H9 (cell line): ENCODE measurements at regions not wholly inside any gene's neighbourhood (a gene's known extent, or its start where the extent isn't known, plus 50 kb on each side); places are given as distances from the start of the nearest gene placed in this dataset.

Experiments
- DNase-seq: peaks from one replicate; pipeline ENCODE4 v3.0.0-alpha.2; 2017
- H2AFZ ChIP-seq: one replicate; pipeline ENCODE4 v1.6.1; 2013; ENCODE audit warnings: mild to moderate bottlenecking, low read length, control low read depth, moderate library complexity
- H2AK5ac ChIP-seq: 2 replicates; pipeline ENCODE4 v1.6.1; 2013; ENCODE audit warnings: low read length, control low read depth, mixed read lengths; ENCODE audit not compliant: insufficient read length
- H2BK120ac ChIP-seq: one replicate; pipeline ENCODE4 v1.6.1; 2013; ENCODE audit warnings: low read depth, mild to moderate bottlenecking, low read length, control low read depth, inconsistent platforms; ENCODE audit not compliant: poor library complexity, severe bottlenecking
- H2BK12ac ChIP-seq: 2 replicates; pipeline ENCODE4 v1.6.1; 2013; ENCODE audit warnings: low read length, control low read depth, mixed read lengths, low read depth; ENCODE audit not compliant: insufficient read length
- H2BK15ac ChIP-seq: 2 replicates; pipeline ENCODE4 v1.6.1; 2013; ENCODE audit warnings: low read depth, low read length, control low read depth
- H2BK20ac ChIP-seq: one replicate; pipeline ENCODE4 v1.6.1; 2013; ENCODE audit warnings: low read depth, mild to moderate bottlenecking, low read length, control low read depth, inconsistent platforms; ENCODE audit not compliant: poor library complexity, severe bottlenecking
- H2BK5ac ChIP-seq: 2 replicates; pipeline ENCODE4 v1.6.1; 2013; ENCODE audit warnings: low read length, control low read depth, mixed read lengths; ENCODE audit not compliant: insufficient read length
- H3K14ac ChIP-seq: 2 replicates; pipeline ENCODE4 v1.6.1; 2013; ENCODE audit warnings: low read length, control low read depth; ENCODE audit not compliant: insufficient read depth
- H3K18ac ChIP-seq: 2 replicates; pipeline ENCODE4 v1.6.1; 2013; ENCODE audit warnings: low read depth, mild to moderate bottlenecking, mixed read lengths, low read length, control low read depth; ENCODE audit not compliant: insufficient read length
- H3K23ac ChIP-seq: 2 replicates; pipeline ENCODE4 v1.6.1; 2013; ENCODE audit warnings: low read length, control low read depth, mixed read lengths, low read depth; ENCODE audit not compliant: insufficient read length
- H3K23me2 ChIP-seq: 2 replicates; pipeline ENCODE4 v1.6.1; 2013; ENCODE audit warnings: low read depth, mild to moderate bottlenecking, mixed read lengths, low read length, control low read depth; ENCODE audit not compliant: insufficient read length, poor library complexity, severe bottlenecking
- H3K27ac ChIP-seq: 2 replicates; pipeline ENCODE4 v1.5.1; 2013; ENCODE audit warnings: low read length, control low read depth, mixed read lengths, low read depth; ENCODE audit not compliant: insufficient read length
- H3K27me3 ChIP-seq: 2 replicates; pipeline ENCODE4 v1.6.1; 2013; ENCODE audit warnings: low read length, control low read depth, inconsistent platforms; ENCODE audit not compliant: insufficient read depth
- H3K4ac ChIP-seq: 2 replicates; pipeline ENCODE4 v1.6.1; 2013; ENCODE audit warnings: low read depth, mild to moderate bottlenecking, control low read depth, inconsistent platforms, low read length, moderate library complexity
- H3K4me1 ChIP-seq: 2 replicates; pipeline ENCODE4 v1.6.1; 2013; ENCODE audit warnings: low read length, control low read depth, inconsistent platforms; ENCODE audit not compliant: insufficient read depth
- H3K4me2 ChIP-seq: 2 replicates; pipeline ENCODE4 v1.6.1; 2013; ENCODE audit warnings: low read length, control low read depth, mixed read lengths; ENCODE audit not compliant: insufficient read length, insufficient read depth
- H3K56ac ChIP-seq: 2 replicates; pipeline ENCODE4 v1.6.1; 2013; ENCODE audit warnings: low read depth, mild to moderate bottlenecking, mixed read lengths, low read length, control low read depth; ENCODE audit not compliant: insufficient read length
- H3K79me1 ChIP-seq: 2 replicates; pipeline ENCODE4 v1.6.1; 2013; ENCODE audit warnings: low read depth, mild to moderate bottlenecking, moderate library complexity, low read length, control low read depth, inconsistent platforms; ENCODE audit not compliant: insufficient read depth, poor library complexity, severe bottlenecking
- H3K79me2 ChIP-seq: 2 replicates; pipeline ENCODE4 v1.6.1; 2013; ENCODE audit warnings: low read length, control low read depth, inconsistent platforms; ENCODE audit not compliant: insufficient read depth
- H3K9ac ChIP-seq: 2 replicates; pipeline ENCODE4 v1.6.1; 2013; ENCODE audit warnings: low read length, control low read depth, mixed read lengths; ENCODE audit not compliant: insufficient read length; ENCODE audit errors: extremely low read depth
- H3K9me3 ChIP-seq: one replicate; pipeline ENCODE4 v1.6.1; 2013; ENCODE audit warnings: low read depth, low read length, inconsistent platforms; ENCODE audit not compliant: control insufficient read depth
- H3T11ph ChIP-seq: one replicate; pipeline ENCODE4 v1.6.1; 2013; ENCODE audit warnings: mild to moderate bottlenecking, low read length, control low read depth, inconsistent platforms
- H4K20me1 ChIP-seq: one replicate; pipeline ENCODE4 v1.6.1; 2013; ENCODE audit not compliant: control insufficient read depth, insufficient read length, insufficient read depth
- H4K5ac ChIP-seq: 2 replicates; pipeline ENCODE4 v1.6.1; 2013; ENCODE audit warnings: low read depth, mild to moderate bottlenecking, mixed read lengths, low read length, control low read depth; ENCODE audit not compliant: insufficient read length
- H4K8ac ChIP-seq: replicated peaks from 2 replicates; pipeline ENCODE4 v1.6.1; 2013; ENCODE audit warnings: low read length, control low read depth, mixed read lengths, low read depth; ENCODE audit not compliant: insufficient read length
- H4K91ac ChIP-seq: 2 replicates; pipeline ENCODE4 v1.6.1; 2013; ENCODE audit warnings: low read depth, mild to moderate bottlenecking, moderate library complexity, mixed read lengths, low read length, control low read depth; ENCODE audit not compliant: insufficient read length
- H3K27ac Mint-ChIP-seq, 3 experiments: 2 replicates in 2 of 3; 3 replicates in 1 of 3; pipeline ENCODE4 v1.8.0; 2020 to 2021; ENCODE audit warnings: mixed read lengths in 3 of 3, mild to moderate bottlenecking in 1 of 3, moderate library complexity in 1 of 3
- H3K27me3 Mint-ChIP-seq: 2 replicates; pipeline ENCODE4 v1.8.0; 2021; ENCODE audit warnings: low read depth, mild to moderate bottlenecking, moderate library complexity, mixed read lengths
- H3K36me3 Mint-ChIP-seq, 3 experiments: 2 replicates in 2 of 3; 3 replicates in 1 of 3; pipeline ENCODE4 v1.8.0; 2020 to 2021; ENCODE audit warnings: low read depth in 3 of 3, mixed read lengths in 3 of 3; ENCODE audit not compliant: insufficient read depth in 1 of 3
- H3K4me1 Mint-ChIP-seq, 2 experiments: 2 replicates each; pipeline ENCODE4 v1.8.0; 2020; ENCODE audit warnings: mixed read lengths in 2 of 2
- H3K4me3 Mint-ChIP-seq, 2 experiments: 2 replicates in 1 of 2; 3 replicates in 1 of 2; pipeline ENCODE4 v1.8.0; 2020 to 2021; ENCODE audit warnings: mild to moderate bottlenecking in 2 of 2, mixed read lengths in 2 of 2, moderate library complexity in 1 of 2
- H3K9me3 Mint-ChIP-seq, 2 experiments: 2 replicates in 1 of 2; 3 replicates in 1 of 2; pipeline ENCODE4 v1.8.0; 2020; ENCODE audit warnings: mild to moderate bottlenecking in 2 of 2, mixed read lengths in 2 of 2, moderate library complexity in 1 of 2
- CTCF ChIP-seq: fragments of 200-600 bp; sonication (generic); conservative IDR thresholded peaks from 3 replicates; pipeline ENCODE4 v1.8.0; 2021; ENCODE audit warnings: antibody characterized with exemption, mild to moderate bottlenecking
- WGBS: extraction: QIAGEN DNeasy Blood & Tissue Kit; methylation state at CpG from one replicate; pipeline ENCODE4 v1.1.7; 2013; ENCODE audit warnings: missing lambda C conversion rate, low lambda C conversion rate, mixed read lengths; ENCODE audit not compliant: insufficient read length; ENCODE audit errors: extremely low coverage; 5-methylcytosine and 5-hydroxymethylcytosine counted together

DNA sequence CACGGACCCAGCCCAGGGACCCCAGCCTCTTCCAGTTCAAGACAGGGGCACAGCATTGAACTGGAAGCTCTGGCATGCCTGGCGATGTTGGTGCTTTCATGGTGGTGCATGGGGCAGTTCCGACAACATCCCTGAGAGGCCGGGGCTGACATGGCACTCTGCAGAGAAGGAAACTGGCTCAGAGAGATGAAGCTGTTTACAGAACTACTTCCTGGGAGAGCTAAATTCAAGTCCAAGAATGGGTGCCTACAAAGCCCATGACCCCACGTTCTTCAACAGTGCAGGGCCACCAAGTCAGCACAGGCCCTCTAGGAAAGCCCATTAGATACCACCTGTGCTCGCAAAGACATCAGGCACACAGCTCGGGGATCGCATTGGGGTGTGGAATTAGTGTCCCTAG lies 470.9 kb upstream of the MGMT start:
- Histone ChIP-seq H3K27ac (no peak overlapping the region), H3T11ph (no peak overlapping the region), H3K23ac (no peak overlapping the region), H2AK5ac (no peak overlapping the region), H4K20me1 (no peaks in the 10 kb centered on the region), H3K27me3 (no peaks in the 10 kb centered on the region), H3K18ac (no peak overlapping the region), H2BK12ac (no peak overlapping the region), H4K5ac (no peak overlapping the region), H3K14ac (no peak overlapping the region), H3K56ac (no peak overlapping the region), H2BK20ac (no peak overlapping the region), H2BK15ac (no peak overlapping the region), H3K23me2 (no peaks in the 10 kb centered on the region), H4K91ac (no peak overlapping the region), H2BK120ac (no peak overlapping the region), H2AFZ (no peak overlapping the region), H3K4me1 (no peaks in the 10 kb centered on the region), H3K4me2 (no peak overlapping the region), H3K9me3 (no peaks in the 10 kb centered on the region), H3K9ac (no peak overlapping the region), H3K4ac (no peak overlapping the region), H3K79me2 (no peaks in the 10 kb centered on the region), H4K8ac (no peak overlapping the region), H2BK5ac (no peak overlapping the region), H3K79me1 (no peaks in the 10 kb centered on the region)
- no CpG with 5 or more reads among the region's 8 CpGs for WGBS
- Mint-ChIP-seq H3K4me3 (no peak overlapping the region), H3K27me3 (no peaks in the 10 kb centered on the region; the same call in 1 of the 2 replicates), H3K27ac (no peak overlapping the region), H3K9me3 (no peaks in the 10 kb centered on the region), H3K36me3 (no peaks in the 10 kb centered on the region), H3K4me1 (peaks cover 9 to 15% of the 10 kb centered on the region in 2 experiments)
- DNase-seq, result no peak
- no peak for TF ChIP-seq CTCF
